Liver (tissue), 3 donors: ENCODE measurements at regions not wholly inside any gene's neighbourhood (a gene's known extent, or its start where the extent isn't known, plus 50 kb on each side); places are given as distances from the start of the nearest gene placed in this dataset.

Source experiments
- EGR1 ChIP-seq, 2 donors: IDR thresholded peaks; 2 replicates each; pipeline ENCODE4 v1.6.1; 2016 to 2018; ENCODE audit warnings: antibody characterized with exemption in 2 of 2, low read depth in 2 of 2
- GABPA ChIP-seq, 2 donors: IDR thresholded peaks in 1 of 2; conservative IDR thresholded peaks in 1 of 2; 2 replicates each; pipeline ENCODE4 v1.6.1; 2016; ENCODE audit warnings: antibody characterized with exemption in 2 of 2, mild to moderate bottlenecking in 1 of 2, moderate library complexity in 1 of 2
- HNF4G ChIP-seq: IDR thresholded peaks from 2 replicates; pipeline ENCODE4 v1.6.1; 2016; ENCODE audit warnings: antibody characterized with exemption
- JUND ChIP-seq, 2 donors: IDR thresholded peaks; 2 replicates each; pipeline ENCODE4 v1.6.1; 2016; ENCODE audit warnings: antibody characterized with exemption in 2 of 2
- RAD21 ChIP-seq, 2 donors: IDR thresholded peaks; 2 replicates each; pipeline ENCODE4 v1.6.1; 2016; ENCODE audit warnings: antibody characterized with exemption in 2 of 2, mild to moderate bottlenecking in 2 of 2
- RXRA ChIP-seq, 2 donors: IDR thresholded peaks; 2 replicates each; pipeline ENCODE4 v1.6.1; 2017 to 2018; ENCODE audit warnings: antibody characterized with exemption in 2 of 2, mild to moderate bottlenecking in 1 of 2
- TAF1 ChIP-seq: conservative IDR thresholded peaks from 2 replicates; pipeline ENCODE4 v1.6.1; 2016; ENCODE audit warnings: antibody characterized with exemption, mild to moderate bottlenecking
- YY1 ChIP-seq: IDR thresholded peaks from 2 replicates; pipeline ENCODE4 v1.6.1; 2016; ENCODE audit warnings: antibody characterized with exemption, mild to moderate bottlenecking
- TF ChIP-seq, protein P1 (sequence below): fragments of 150-350 bp; IDR thresholded peaks from 2 replicates; pipeline ENCODE4 v1.5.1; 2017; ENCODE audit warnings: improper control_type of control experiment, low read depth, low read length; ENCODE audit not compliant: missing input control
- TF ChIP-seq, protein P2 (sequence below): IDR thresholded peaks from 2 replicates; pipeline ENCODE4 v1.6.1; 2016; ENCODE audit warnings: antibody characterized with exemption
- TF ChIP-seq, protein P3 (sequence below): IDR thresholded peaks from 2 replicates; pipeline ENCODE4 v1.6.1; 2016; ENCODE audit warnings: antibody characterized with exemption, mild to moderate bottlenecking
- TF ChIP-seq, protein P4 (sequence below): IDR thresholded peaks from 2 replicates; pipeline ENCODE4 v1.6.1; 2016; ENCODE audit warnings: antibody characterized with exemption
- TF ChIP-seq, protein P5 (sequence below): IDR thresholded peaks from 2 replicates; pipeline ENCODE4 v1.6.1; 2016; ENCODE audit warnings: antibody characterized with exemption
- donor health status: healthy.
- donor health status: healthy.

DNA sequence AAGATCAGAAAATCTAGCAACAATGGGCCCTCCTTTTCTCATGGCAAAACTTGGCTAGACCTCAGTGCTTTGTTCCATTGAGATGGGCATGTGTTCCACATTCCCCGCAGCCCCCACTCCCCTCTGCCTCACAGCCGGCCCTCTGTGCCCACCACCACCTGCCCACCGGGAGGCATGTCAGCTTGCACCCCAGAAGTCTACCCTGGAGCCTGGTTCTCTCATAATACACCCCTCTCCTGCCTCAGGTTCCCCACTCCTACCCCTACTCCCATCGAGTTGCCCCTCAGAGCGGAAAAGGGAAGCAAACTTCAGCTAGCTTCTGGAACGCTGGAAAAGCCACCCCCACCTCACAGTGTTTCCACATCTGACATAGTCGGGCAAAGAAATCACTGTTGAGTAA is 219.0 kb downstream of the ANAPC1 start:
- TF ChIP-seq, protein P1, sequence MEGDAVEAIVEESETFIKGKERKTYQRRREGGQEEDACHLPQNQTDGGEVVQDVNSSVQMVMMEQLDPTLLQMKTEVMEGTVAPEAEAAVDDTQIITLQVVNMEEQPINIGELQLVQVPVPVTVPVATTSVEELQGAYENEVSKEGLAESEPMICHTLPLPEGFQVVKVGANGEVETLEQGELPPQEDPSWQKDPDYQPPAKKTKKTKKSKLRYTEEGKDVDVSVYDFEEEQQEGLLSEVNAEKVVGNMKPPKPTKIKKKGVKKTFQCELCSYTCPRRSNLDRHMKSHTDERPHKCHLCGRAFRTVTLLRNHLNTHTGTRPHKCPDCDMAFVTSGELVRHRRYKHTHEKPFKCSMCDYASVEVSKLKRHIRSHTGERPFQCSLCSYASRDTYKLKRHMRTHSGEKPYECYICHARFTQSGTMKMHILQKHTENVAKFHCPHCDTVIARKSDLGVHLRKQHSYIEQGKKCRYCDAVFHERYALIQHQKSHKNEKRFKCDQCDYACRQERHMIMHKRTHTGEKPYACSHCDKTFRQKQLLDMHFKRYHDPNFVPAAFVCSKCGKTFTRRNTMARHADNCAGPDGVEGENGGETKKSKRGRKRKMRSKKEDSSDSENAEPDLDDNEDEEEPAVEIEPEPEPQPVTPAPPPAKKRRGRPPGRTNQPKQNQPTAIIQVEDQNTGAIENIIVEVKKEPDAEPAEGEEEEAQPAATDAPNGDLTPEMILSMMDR, result no peak
- TF ChIP-seq, protein P2, sequence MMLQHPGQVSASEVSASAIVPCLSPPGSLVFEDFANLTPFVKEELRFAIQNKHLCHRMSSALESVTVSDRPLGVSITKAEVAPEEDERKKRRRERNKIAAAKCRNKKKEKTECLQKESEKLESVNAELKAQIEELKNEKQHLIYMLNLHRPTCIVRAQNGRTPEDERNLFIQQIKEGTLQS, result no peak
- no peak for TF ChIP-seq YY1
- no peak for TF ChIP-seq RAD21 (IDR thresholded peaks at IDR 0.05)
- no peak for TF ChIP-seq RXRA (IDR thresholded peaks at IDR 0.05)
- TF ChIP-seq, protein P3, sequence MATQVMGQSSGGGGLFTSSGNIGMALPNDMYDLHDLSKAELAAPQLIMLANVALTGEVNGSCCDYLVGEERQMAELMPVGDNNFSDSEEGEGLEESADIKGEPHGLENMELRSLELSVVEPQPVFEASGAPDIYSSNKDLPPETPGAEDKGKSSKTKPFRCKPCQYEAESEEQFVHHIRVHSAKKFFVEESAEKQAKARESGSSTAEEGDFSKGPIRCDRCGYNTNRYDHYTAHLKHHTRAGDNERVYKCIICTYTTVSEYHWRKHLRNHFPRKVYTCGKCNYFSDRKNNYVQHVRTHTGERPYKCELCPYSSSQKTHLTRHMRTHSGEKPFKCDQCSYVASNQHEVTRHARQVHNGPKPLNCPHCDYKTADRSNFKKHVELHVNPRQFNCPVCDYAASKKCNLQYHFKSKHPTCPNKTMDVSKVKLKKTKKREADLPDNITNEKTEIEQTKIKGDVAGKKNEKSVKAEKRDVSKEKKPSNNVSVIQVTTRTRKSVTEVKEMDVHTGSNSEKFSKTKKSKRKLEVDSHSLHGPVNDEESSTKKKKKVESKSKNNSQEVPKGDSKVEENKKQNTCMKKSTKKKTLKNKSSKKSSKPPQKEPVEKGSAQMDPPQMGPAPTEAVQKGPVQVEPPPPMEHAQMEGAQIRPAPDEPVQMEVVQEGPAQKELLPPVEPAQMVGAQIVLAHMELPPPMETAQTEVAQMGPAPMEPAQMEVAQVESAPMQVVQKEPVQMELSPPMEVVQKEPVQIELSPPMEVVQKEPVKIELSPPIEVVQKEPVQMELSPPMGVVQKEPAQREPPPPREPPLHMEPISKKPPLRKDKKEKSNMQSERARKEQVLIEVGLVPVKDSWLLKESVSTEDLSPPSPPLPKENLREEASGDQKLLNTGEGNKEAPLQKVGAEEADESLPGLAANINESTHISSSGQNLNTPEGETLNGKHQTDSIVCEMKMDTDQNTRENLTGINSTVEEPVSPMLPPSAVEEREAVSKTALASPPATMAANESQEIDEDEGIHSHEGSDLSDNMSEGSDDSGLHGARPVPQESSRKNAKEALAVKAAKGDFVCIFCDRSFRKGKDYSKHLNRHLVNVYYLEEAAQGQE, result no peak
- no peak for TF ChIP-seq TAF1
- TF ChIP-seq GABPA (IDR thresholded peaks at IDR 0.05 in 1 of 2, conservative IDR thresholded peaks at IDR 0.05 in 1 of 2), result no peak
- TF ChIP-seq, protein P4, sequence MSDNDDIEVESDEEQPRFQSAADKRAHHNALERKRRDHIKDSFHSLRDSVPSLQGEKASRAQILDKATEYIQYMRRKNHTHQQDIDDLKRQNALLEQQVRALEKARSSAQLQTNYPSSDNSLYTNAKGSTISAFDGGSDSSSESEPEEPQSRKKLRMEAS, result no peak
- TF ChIP-seq, protein P5, sequence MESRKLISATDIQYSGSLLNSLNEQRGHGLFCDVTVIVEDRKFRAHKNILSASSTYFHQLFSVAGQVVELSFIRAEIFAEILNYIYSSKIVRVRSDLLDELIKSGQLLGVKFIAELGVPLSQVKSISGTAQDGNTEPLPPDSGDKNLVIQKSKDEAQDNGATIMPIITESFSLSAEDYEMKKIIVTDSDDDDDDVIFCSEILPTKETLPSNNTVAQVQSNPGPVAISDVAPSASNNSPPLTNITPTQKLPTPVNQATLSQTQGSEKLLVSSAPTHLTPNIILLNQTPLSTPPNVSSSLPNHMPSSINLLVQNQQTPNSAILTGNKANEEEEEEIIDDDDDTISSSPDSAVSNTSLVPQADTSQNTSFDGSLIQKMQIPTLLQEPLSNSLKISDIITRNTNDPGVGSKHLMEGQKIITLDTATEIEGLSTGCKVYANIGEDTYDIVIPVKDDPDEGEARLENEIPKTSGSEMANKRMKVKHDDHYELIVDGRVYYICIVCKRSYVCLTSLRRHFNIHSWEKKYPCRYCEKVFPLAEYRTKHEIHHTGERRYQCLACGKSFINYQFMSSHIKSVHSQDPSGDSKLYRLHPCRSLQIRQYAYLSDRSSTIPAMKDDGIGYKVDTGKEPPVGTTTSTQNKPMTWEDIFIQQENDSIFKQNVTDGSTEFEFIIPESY, result no peak
- TF ChIP-seq JUND (IDR thresholded peaks at IDR 0.05), result no peak
- TF ChIP-seq EGR1 (IDR thresholded peaks at IDR 0.05; ENCODE audit: low read depth in 2 of 2), result no peak
- no peak for TF ChIP-seq HNF4G
